ENCODE measurements at regions not wholly inside any gene's neighbourhood (a gene's known extent, or its start where the extent isn't known, plus 50 kb on each side); places are given as distances from the start of the nearest gene placed in this dataset.

DNA sequence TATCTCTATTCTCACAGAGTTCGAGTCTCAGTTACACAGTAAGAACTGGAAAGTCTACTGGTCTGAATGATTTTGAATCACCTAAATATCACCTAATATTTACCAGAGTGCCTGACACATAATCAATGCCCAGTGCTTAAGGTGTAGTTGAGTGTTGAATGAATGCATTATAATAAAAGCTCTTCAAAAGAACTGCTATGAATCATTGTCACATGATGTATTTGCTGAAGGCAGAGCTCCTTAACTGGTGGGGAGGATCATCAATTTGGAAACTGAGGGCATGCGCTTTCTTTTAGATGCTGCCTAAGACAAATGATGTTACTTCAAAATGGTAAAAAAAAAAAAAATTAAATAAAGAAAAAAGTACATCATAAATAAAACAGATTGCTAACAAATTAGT lies 359.4 kb upstream of the KIF2B start:
- Histone ChIP-seq H3K56ac (ENCODE audit: extremely low read depth, insufficient read depth, low read length) (no peak overlapping the region), H2AK9ac (replicated peaks; ENCODE audit: low read depth, low read length, poor library complexity) (no peak overlapping the region), H3K4me3 (ENCODE audit: insufficient read depth, low read depth, low read length) (no peak overlapping the region), H2BK120ac (ENCODE audit: low read depth, low read length) (no peak overlapping the region), H3K79me1 (ENCODE audit: low read depth in 1 of 2, low read length in 2 of 2) (no peaks in the 10 kb centered on the region), H3K36me3 (ENCODE audit: control insufficient read depth, insufficient read depth, low read length) (no peaks in the 10 kb centered on the region), H4K91ac (ENCODE audit: insufficient read depth, low read depth, low read length) (no peak overlapping the region), H4K8ac (ENCODE audit: low read depth in 2 of 2, low read length in 2 of 2) (no peak overlapping the region), H3K27me3 (ENCODE audit: control insufficient read depth, insufficient read depth, low read length) (no peaks in the 10 kb centered on the region), H3K4me2 (ENCODE audit: low read depth, low read length) (no peak overlapping the region), H3K23ac (ENCODE audit: low read depth, low read length) (no peak overlapping the region), H3K14ac (replicated peaks; ENCODE audit: low read depth, low read length) (no peak overlapping the region), H2AFZ (replicated peaks; ENCODE audit: low read length, poor library complexity) (no peak overlapping the region), H3K4me1 (ENCODE audit: control insufficient read depth, insufficient read depth, low read length) (no peaks in the 10 kb centered on the region), H3K18ac (ENCODE audit: low read depth, low read length) (no peak overlapping the region), H4K20me1 (ENCODE audit: insufficient read depth, low read length) (no peaks in the 10 kb centered on the region), H3K27ac (ENCODE audit: insufficient read depth, low read length) (no peak overlapping the region), H3K9me1 (ENCODE audit: insufficient read depth, low read length) (no peaks in the 10 kb centered on the region), H2AK5ac (ENCODE audit: low read depth, low read length) (no peak overlapping the region), H3K9ac (ENCODE audit: low read depth, low read length) (no peak overlapping the region), H3K9me3 (ENCODE audit: control insufficient read depth, insufficient read depth, low read length) (peaks cover 5% of the 10 kb centered on the region), H2BK5ac (ENCODE audit: low read depth, low read length, poor library complexity, severe bottlenecking) (no peak overlapping the region), H2BK15ac (ENCODE audit: low read depth, low read length) (no peak overlapping the region), H3K4ac (ENCODE audit: low read depth, low read length) (no peak overlapping the region), H2BK20ac (ENCODE audit: low read depth, low read length) (no peak overlapping the region), H4K5ac (ENCODE audit: low read depth, low read length) (no peak overlapping the region)
- CTCF ChIA-PET, result interaction anchor here (0.6 kb wide), 2 partner anchors 274 to 1693 kb away, joined by 3 read pairs; no protein-coding TSS in a partner anchor
- intact Hi-C loops (cut with micrococcal nuclease), result no loop called here
- POLR2A ChIA-PET (ENCODE audit: unreplicated experiment), result no interaction called here
- BruUV-seq (replicated peaks), result no TSS peak
- no peak for TF ChIP-seq MXI1 (IDR thresholded peaks at IDR 0.05; ENCODE audit: borderline replicate concordance, low read depth, low read length)
- no peak for TF ChIP-seq NFE2L2 (IDR thresholded peaks at IDR 0.05; ENCODE audit: low read depth, low read length)
- TF ChIP-seq SMC3 (IDR thresholded peaks at IDR 0.05; ENCODE audit: low read depth, low read length), result no peak
- no peak for TF ChIP-seq CEBPB (IDR thresholded peaks at IDR 0.05; ENCODE audit: low read depth, low read length)
- TF ChIP-seq, protein P1, sequence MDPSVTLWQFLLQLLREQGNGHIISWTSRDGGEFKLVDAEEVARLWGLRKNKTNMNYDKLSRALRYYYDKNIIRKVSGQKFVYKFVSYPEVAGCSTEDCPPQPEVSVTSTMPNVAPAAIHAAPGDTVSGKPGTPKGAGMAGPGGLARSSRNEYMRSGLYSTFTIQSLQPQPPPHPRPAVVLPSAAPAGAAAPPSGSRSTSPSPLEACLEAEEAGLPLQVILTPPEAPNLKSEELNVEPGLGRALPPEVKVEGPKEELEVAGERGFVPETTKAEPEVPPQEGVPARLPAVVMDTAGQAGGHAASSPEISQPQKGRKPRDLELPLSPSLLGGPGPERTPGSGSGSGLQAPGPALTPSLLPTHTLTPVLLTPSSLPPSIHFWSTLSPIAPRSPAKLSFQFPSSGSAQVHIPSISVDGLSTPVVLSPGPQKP (IDR thresholded peaks at IDR 0.05; ENCODE audit: borderline replicate concordance, low read depth, low read length), result no peak
- no peak for TF ChIP-seq MAFK (IDR thresholded peaks at IDR 0.05; ENCODE audit: low read depth, low read length)
- no peak for TF ChIP-seq RCOR1 (IDR thresholded peaks at IDR 0.05; ENCODE audit: insufficient replicate concordance, low read length)
- no peak for TF ChIP-seq RFX5 (IDR thresholded peaks at IDR 0.05; ENCODE audit: low read depth, low read length)
- TF ChIP-seq, protein P2, sequence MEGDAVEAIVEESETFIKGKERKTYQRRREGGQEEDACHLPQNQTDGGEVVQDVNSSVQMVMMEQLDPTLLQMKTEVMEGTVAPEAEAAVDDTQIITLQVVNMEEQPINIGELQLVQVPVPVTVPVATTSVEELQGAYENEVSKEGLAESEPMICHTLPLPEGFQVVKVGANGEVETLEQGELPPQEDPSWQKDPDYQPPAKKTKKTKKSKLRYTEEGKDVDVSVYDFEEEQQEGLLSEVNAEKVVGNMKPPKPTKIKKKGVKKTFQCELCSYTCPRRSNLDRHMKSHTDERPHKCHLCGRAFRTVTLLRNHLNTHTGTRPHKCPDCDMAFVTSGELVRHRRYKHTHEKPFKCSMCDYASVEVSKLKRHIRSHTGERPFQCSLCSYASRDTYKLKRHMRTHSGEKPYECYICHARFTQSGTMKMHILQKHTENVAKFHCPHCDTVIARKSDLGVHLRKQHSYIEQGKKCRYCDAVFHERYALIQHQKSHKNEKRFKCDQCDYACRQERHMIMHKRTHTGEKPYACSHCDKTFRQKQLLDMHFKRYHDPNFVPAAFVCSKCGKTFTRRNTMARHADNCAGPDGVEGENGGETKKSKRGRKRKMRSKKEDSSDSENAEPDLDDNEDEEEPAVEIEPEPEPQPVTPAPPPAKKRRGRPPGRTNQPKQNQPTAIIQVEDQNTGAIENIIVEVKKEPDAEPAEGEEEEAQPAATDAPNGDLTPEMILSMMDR (conservative IDR thresholded peaks at IDR 0.05; ENCODE audit: low read depth, low read length), result no peak
- TF ChIP-seq FOS (IDR thresholded peaks at IDR 0.05; ENCODE audit: low read depth, low read length), result no peak
- TF ChIP-seq RAD21 (IDR thresholded peaks at IDR 0.05; ENCODE audit: low read length), result no peak
- TF ChIP-seq, protein P3, sequence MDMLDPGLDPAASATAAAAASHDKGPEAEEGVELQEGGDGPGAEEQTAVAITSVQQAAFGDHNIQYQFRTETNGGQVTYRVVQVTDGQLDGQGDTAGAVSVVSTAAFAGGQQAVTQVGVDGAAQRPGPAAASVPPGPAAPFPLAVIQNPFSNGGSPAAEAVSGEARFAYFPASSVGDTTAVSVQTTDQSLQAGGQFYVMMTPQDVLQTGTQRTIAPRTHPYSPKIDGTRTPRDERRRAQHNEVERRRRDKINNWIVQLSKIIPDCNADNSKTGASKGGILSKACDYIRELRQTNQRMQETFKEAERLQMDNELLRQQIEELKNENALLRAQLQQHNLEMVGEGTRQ (IDR thresholded peaks at IDR 0.05; ENCODE audit: low read depth, low read length), result no peak
- no peak for TF ChIP-seq CHD1 (IDR thresholded peaks at IDR 0.05; ENCODE audit: low read depth, low read length)
- no CpG with 5 or more reads among the region's 2 CpGs for WGBS, 2 experiments (ENCODE audit: extremely low coverage in 2 of 2, insufficient read length in 1 of 2)
- in situ Hi-C loops (cut with MboI; ENCODE audit: low sequenced_read_pairs), result no loop called here
- no peak for ATAC-seq (ENCODE audit: low read depth)
- dilution Hi-C loops (cut with HindIII; ENCODE audit: low sequenced_read_pairs, unreplicated experiment), result no loop called here
- no peak for DNase-seq

All from IMR-90 (cell line).